Lower leg skin (tissue), 4 donors: ENCODE measurements at regions not wholly inside any gene's neighbourhood (a gene's known extent, or its start where the extent isn't known, plus 50 kb on each side); places are given as distances from the start of the nearest gene placed in this dataset.

Source experiments
- DNase-seq, 2 donors: peaks; one replicate each; pipeline ENCODE4 v3.0.0-alpha.2; 2019; ENCODE audit warnings: low spot score in 2 of 2
- H3K4me3 ChIP-seq: fragments of 200-600 bp; sonication (generic); 2 replicates; pipeline ENCODE4 v1.5.1; 2017; ENCODE audit warnings: mild to moderate bottlenecking, low read depth; ENCODE audit not compliant: poor library complexity, severe bottlenecking
- CTCF ChIP-seq, 3 donors: fragments of 450-650 bp; IDR thresholded peaks; one replicate each; pipeline ENCODE4 v1.5.1; 2016; ENCODE audit warnings: antibody characterized with exemption in 3 of 3, mild to moderate bottlenecking in 3 of 3, moderate library complexity in 2 of 3
- POLR2A ChIP-seq, 2 donors: fragments of 450-650 bp; IDR thresholded peaks; one replicate each; pipeline ENCODE4 v1.6.1; 2016 to 2017; ENCODE audit warnings: antibody characterized with exemption in 2 of 2, mild to moderate bottlenecking in 1 of 2, moderate library complexity in 1 of 2
- WGBS, 2 donors: methylation state at CpG; one replicate each; pipeline ENCODE4 v1.1.5; 2018; 5-methylcytosine and 5-hydroxymethylcytosine counted together
- intact Hi-C: fragments of 100-400 bp; cut with DNase I; formaldehyde crosslinking; loops from one replicate; pipeline ENCODE4 v1.15.0; 2023; ENCODE audit warnings: low total_unique reads

- no peak overlapping the region for H3K4me3 ChIP-seq
- 88% methylated on average over 2 of the region's 2 CpGs; no CpG with 5 or more reads in 1 of the 2 donors for WGBS, 2 donors
- TF ChIP-seq CTCF (IDR thresholded peaks at IDR 0.05) (no peak), POLR2A (IDR thresholded peaks at IDR 0.05) (no peak)
- no peak for DNase-seq
- intact Hi-C loops, result no loop called here
Observed at GRCh38 chrY:19134426-19134825, 360.9 kb upstream of the HSFY2 start.

GRCh38 chrY:19130569-19131358 lies 357.2 kb upstream of the HSFY2 start:
- no peak overlapping the region for H3K4me3 ChIP-seq
- TF ChIP-seq CTCF (IDR thresholded peaks at IDR 0.05), result no peak
- TF ChIP-seq POLR2A (IDR thresholded peaks at IDR 0.05), result no peak
- DNase-seq, result no peak
- WGBS, 2 donors, result 76% methylated on average over 2 of the region's 2 CpGs; no CpG with 5 or more reads in 1 of the 2 donors
- intact Hi-C loops, result no loop called here

GRCh38 chrY:19126889-19127288 lies 353.4 kb upstream of the HSFY2 start:
- DNase-seq, result no peak
- WGBS, 2 donors, result 25% methylated on average over 1 of the region's 1 CpG; no CpG with 5 or more reads in 1 of the 2 donors
- no peak overlapping the region for H3K4me3 ChIP-seq
- TF ChIP-seq CTCF (IDR thresholded peaks at IDR 0.05) (no peak), POLR2A (IDR thresholded peaks at IDR 0.05) (no peak)
- intact Hi-C loops, result no loop called here

GRCh38 chrY:19124609-19125008 lies 351.1 kb upstream of the HSFY2 start:
- H3K4me3 ChIP-seq, result no peak overlapping the region
- WGBS, 2 donors, result 100% methylated on average over 2 of the region's 2 CpGs; no CpG with 5 or more reads in 1 of the 2 donors
- TF ChIP-seq POLR2A (IDR thresholded peaks at IDR 0.05), result no peak
- no peak for TF ChIP-seq CTCF (IDR thresholded peaks at IDR 0.05)
- intact Hi-C loops, result no loop called here
- DNase-seq, result no peak

- H3K4me3 ChIP-seq, result no peak overlapping the region
- intact Hi-C loops, result no loop called here
- no peak for TF ChIP-seq CTCF (IDR thresholded peaks at IDR 0.05)
- TF ChIP-seq POLR2A (IDR thresholded peaks at IDR 0.05), result no peak
- no peak for DNase-seq
Observed at GRCh38 chrY:19122450-19122849, 348.9 kb upstream of the HSFY2 start.

- no peak overlapping the region for H3K4me3 ChIP-seq
- DNase-seq, result no peak
- no peak for TF ChIP-seq CTCF (IDR thresholded peaks at IDR 0.05)
- TF ChIP-seq POLR2A (IDR thresholded peaks at IDR 0.05), result no peak
- WGBS, 2 donors, result 78% methylated on average over 3 of the region's 3 CpGs; no CpG with 5 or more reads in 1 of the 2 donors
- intact Hi-C loops, result no loop called here
Observed at GRCh38 chrY:19098349-19098748, 324.8 kb upstream of the HSFY2 start.
